Stimulated activated CD4-positive, alpha-beta T cell treated with anti-CD3 and anti-CD28 coated beads, Interleukin-12 subunit alpha, Interleukin-12 subunit beta, amount 100 ng/mL, for 48 hours (primary cell): ENCODE measurements at regions not wholly inside any gene's neighbourhood (a gene's known extent, or its start where the extent isn't known, plus 50 kb on each side); places are given as distances from the start of the nearest gene placed in this dataset.

Source experiments
- DNase-seq, 3 donors: peaks; one replicate each; pipeline ENCODE4 v3.0.0-alpha.2; 2020; ENCODE audit warnings: low read depth in 2 of 3, low spot score in 1 of 3

- DNase-seq, result no peak
These were observed 70.0 kb upstream of the NR3C1 start for GRCh38 chr5:143473481-143473880.

GRCh38 chr5:143472576-143472975 lies 69.1 kb upstream of the NR3C1 start:
- no peak for DNase-seq

- DNase-seq, result no peak
These were observed 68.4 kb upstream of the NR3C1 start for GRCh38 chr5:143471666-143472464.

GRCh38 chr5:143471041-143471509 lies 67.6 kb upstream of the NR3C1 start:
- no peak for DNase-seq

GRCh38 chr5:143470120-143470519 lies 66.6 kb upstream of the NR3C1 start:
- no peak for DNase-seq

GRCh38 chr5:143469125-143469524 lies 65.6 kb upstream of the NR3C1 start:
- DNase-seq, result no peak

- DNase-seq, result no peak
These were observed 63.1 kb upstream of the NR3C1 start for GRCh38 chr5:143466632-143467031.

- no peak for DNase-seq
These were observed 61.4 kb upstream of the NR3C1 start for GRCh38 chr5:143464723-143465490.

GRCh38 chr5:143462431-143462830 lies 58.9 kb upstream of the NR3C1 start:
- no peak for DNase-seq

GRCh38 chr5:143459433-143459832 lies 55.9 kb upstream of the NR3C1 start:
- no peak for DNase-seq

GRCh38 chr5:143456952-143457547 lies 53.6 kb upstream of the NR3C1 start:
- no peak for DNase-seq

- no peak for DNase-seq
These were observed 51.5 kb upstream of the NR3C1 start for GRCh38 chr5:143454936-143455516.

GRCh38 chr5:143453720-143454119 lies 50.2 kb upstream of the NR3C1 start:
- DNase-seq, result no peak
